NCI-H1048 (cell line): ENCODE measurements at regions not wholly inside any gene's neighbourhood (a gene's known extent, or its start where the extent isn't known, plus 50 kb on each side); places are given as distances from the start of the nearest gene placed in this dataset.
"Not testable (repeated sequence)": the region's sequence is repeated elsewhere in the genome, so short reads cannot be mapped to it uniquely, and the experiment has no call there.

ENCODE experiments used
- DNase-seq: peaks from one replicate; lab custom pipeline; 2025; lab: John Stamatoyannopoulos, UW

GRCh38 chr5:62224987-62225601, 80.9 kb upstream of the KIF2A start:
- DNase-seq = not testable (repeated sequence)

- not testable (repeated sequence) for DNase-seq
These were observed 75.1 kb upstream of the KIF2A start for GRCh38 chr5:62230876-62231388.

DNA sequence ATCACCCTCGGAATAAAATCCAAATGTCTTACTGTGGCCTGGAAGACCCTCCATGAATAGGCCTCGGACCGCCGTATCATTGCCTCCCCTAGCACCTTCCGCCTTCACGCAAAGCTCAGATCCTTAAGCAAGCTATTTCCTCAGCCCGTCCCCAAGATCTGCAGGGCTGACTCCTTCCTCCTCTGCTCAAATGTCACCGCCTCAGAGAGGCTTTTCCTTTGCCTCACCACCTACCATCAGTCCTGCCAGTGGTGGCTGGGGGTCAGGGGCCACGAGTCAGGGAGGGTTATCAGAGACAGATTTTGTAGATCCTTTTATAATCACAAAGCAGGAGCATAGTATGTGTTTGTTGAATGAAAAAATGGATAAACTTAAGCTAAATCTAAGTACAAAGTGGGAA, 74.4 kb upstream of the KIF2A start:
- no peak for DNase-seq

- DNase-seq = not testable (repeated sequence)
These were observed 73.8 kb upstream of the KIF2A start for GRCh38 chr5:62232218-62232617.

- DNase-seq = not testable (repeated sequence)
These were observed 72.6 kb upstream of the KIF2A start for GRCh38 chr5:62233083-62234046.

DNA sequence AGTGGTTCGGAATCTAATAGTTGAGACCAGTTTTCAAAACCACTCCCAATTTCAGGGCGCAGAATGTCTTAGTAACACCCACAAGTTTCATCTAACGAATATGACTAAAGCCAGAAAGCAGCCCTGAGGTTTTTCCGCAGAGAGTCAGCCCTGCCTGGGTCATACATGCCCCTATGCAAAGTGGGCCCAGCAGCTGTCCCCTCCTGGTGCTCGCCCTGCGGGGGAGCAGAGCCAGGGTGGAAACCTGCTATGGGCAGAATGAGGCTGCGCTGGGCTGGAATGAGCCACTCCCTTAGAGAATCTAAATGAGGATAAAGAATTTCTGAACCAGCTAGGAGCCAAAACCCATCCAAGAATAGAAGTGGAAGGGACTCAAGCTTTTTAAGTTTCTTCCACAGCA, 69.4 kb upstream of the KIF2A start:
- DNase-seq = not testable (repeated sequence)

DNA sequence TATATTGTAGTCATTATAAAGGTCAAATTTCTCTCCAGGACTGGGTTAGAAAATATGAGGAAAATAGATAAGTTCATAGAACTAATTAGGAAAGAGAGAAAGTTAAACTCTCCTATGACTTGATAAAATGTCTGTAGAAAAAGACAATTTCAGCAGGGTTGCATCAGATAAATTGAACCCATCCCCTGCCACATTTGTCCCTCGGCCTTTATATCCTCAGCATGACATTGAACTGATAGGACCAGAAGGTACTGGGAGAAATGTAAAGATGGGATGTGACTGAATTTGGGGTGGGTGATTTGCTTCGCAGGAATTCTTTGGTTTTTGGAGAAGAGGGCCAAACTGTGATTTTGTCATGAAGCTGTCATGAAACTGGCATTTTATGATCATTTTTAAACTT, 68.1 kb upstream of the KIF2A start:
- not testable (repeated sequence) for DNase-seq

DNA sequence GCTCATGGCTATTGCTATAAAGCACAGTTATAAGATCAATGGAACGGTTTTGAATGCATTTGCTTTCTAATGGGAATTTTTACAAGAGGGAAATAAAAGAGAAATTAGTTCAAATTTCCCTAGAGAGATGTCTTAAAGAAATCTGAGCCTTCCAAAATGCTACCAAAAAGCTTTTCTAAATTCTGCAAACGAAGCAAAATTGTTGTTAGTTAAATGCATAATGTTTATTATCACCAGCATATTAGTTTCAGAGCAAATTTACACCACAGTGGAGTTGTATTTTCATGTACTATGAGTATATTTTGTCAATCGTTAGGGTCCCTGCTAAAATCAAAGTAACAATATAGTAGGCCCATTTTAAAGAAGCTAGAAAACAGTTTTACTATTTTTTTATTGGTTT, 67.4 kb upstream of the KIF2A start:
- DNase-seq = not testable (repeated sequence)

- not testable (repeated sequence) for DNase-seq
These were observed 65.5 kb upstream of the KIF2A start for GRCh38 chr5:62240494-62240893.

- DNase-seq = not testable (repeated sequence)
These were observed 64.0 kb upstream of the KIF2A start for GRCh38 chr5:62242000-62242399.

DNA sequence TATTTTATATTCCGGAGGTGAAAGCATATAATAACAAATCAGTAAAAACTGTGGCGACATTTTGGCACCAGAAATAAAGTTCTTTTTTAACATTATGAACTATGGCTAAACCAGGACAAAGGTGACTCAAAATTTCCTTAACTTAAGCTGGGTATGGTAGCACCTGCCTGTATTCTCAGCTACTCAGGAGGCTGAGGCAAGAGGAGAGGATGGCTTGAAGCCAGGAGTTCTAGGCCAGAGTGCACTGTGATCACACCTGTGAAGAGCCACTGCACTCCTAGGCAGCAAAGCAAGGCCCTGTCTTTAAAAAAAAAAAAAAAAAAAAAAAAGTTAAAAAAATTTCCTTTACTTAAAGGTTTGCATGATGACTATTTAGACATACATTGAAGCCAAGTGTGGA, 63.0 kb upstream of the KIF2A start:
- DNase-seq = not testable (repeated sequence)

DNA sequence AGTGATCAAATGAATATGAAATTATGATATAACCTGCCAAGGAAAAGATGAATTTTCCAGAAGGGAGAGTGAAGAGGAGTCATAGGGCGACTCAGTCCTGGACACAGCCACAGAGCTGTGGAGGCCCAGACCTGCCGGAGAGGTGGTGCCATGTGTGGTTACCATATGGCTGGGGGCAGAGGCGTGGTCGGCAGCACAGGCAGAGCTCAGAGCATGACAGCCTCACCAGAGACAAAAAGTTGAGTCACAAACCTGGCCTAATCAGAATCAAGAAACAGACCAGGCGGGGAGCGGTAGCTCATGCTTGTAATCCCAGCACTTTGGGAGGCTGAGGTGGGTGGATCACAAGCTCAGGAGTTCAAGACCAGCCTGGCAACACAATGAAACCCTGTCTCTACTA, 57.8 kb upstream of the KIF2A start:
- not testable (repeated sequence) for DNase-seq

- not testable (repeated sequence) for DNase-seq
These were observed 55.9 kb upstream of the KIF2A start for GRCh38 chr5:62250085-62250484.

DNA sequence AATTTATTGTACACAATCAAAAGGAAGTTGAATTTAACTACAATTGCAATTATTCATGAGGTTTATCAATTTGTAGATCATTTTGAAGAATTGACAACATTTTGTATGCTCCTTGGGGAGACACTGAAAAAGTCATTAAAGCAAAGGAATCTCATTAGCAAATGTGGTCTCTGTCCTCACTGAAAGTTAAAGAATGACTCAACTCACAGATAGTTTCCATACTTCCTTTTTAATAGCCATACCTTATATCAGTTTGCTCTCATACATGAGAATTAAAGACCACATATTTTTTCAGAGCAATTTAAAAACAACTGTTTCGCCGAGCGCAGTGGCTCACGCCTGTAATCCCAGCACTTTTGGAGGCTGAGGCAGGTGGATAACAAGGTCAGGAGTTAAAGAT, 55.1 kb upstream of the KIF2A start:
- DNase-seq = not testable (repeated sequence)

GRCh38 chr5:62252519-62252918, 53.5 kb upstream of the KIF2A start:
- DNase-seq = not testable (repeated sequence)

- not testable (repeated sequence) for DNase-seq
These were observed 50.5 kb upstream of the KIF2A start for GRCh38 chr5:62255551-62255950.

GRCh38 chr5:62256161-62257019, 49.6 kb upstream of the KIF2A start:
- no peak for DNase-seq
